D341Med (cell line): ENCODE measurements at regions not wholly inside any gene's neighbourhood (a gene's known extent, or its start where the extent isn't known, plus 50 kb on each side); places are given as distances from the start of the nearest gene placed in this dataset.
"Not testable (repeated sequence)": the region's sequence is repeated elsewhere in the genome, so short reads cannot be mapped to it uniquely, and the experiment has no call there.

ENCODE experiments used
- DNase-seq: peaks from one replicate; pipeline ENCODE4 v3.0.0; 2012; ENCODE audit warnings: low spot score

- DNase-seq = not testable (repeated sequence)
Observed at GRCh38 chr22:16660570-16660969, 68.0 kb upstream of the CCT8L2 start.

- not testable (repeated sequence) for DNase-seq
Observed at GRCh38 chr22:16659273-16659834, 66.7 kb upstream of the CCT8L2 start.

GRCh38 chr22:16658068-16658467, 65.5 kb upstream of the CCT8L2 start:
- DNase-seq = no peak

GRCh38 chr22:16654882-16655281, 62.3 kb upstream of the CCT8L2 start:
- DNase-seq = no peak

GRCh38 chr22:16654336-16654735, 61.7 kb upstream of the CCT8L2 start:
- DNase-seq = not testable (repeated sequence)

- not testable (repeated sequence) for DNase-seq
Observed at GRCh38 chr22:16653222-16653621, 60.6 kb upstream of the CCT8L2 start.

GRCh38 chr22:16651217-16651616, 58.6 kb upstream of the CCT8L2 start:
- no peak for DNase-seq
